Sigmoid colon (tissue), 6 donors: ENCODE measurements at regions not wholly inside any gene's neighbourhood (a gene's known extent, or its start where the extent isn't known, plus 50 kb on each side); places are given as distances from the start of the nearest gene placed in this dataset.

Experiments used
- DNase-seq: peaks from one replicate; pipeline ENCODE4 v3.0.0-alpha.2; 2019
- H3K27ac ChIP-seq, 4 donors: fragments of 200-600 bp; sonication (generic); one replicate each; pipeline ENCODE4 v1.5.1; 2016 to 2019; ENCODE audit warnings: mild to moderate bottlenecking in 1 of 4
- H3K27me3 ChIP-seq, 3 donors: fragments of 200-600 bp; sonication (generic); one replicate each; pipeline ENCODE4 v1.5.1; 2019; ENCODE audit warnings: mild to moderate bottlenecking in 1 of 3
- H3K36me3 ChIP-seq, 4 donors: fragments of 200-600 bp; sonication (generic); one replicate each; pipeline ENCODE4 v1.5.1; 2016 to 2019
- H3K4me1 ChIP-seq, 4 donors: fragments of 200-600 bp; sonication (generic); one replicate each; pipeline ENCODE4 v1.5.1; 2017 to 2019
- H3K4me3 ChIP-seq, 4 donors: fragments of 200-600 bp; sonication (generic); one replicate each; pipeline ENCODE4 v1.5.1; 2017 to 2019; ENCODE audit warnings: mild to moderate bottlenecking in 2 of 4, moderate library complexity in 1 of 4
- H3K9me3 ChIP-seq, 4 donors: fragments of 200-600 bp in 3 of 4; sonication (generic) in 3 of 4; one replicate each; pipeline versions ENCODE4 v1.5.1 to v1.6.1; 2013 to 2019
- EP300 ChIP-seq, 4 donors: sonication (generic); formaldehyde crosslinking; IDR thresholded peaks; one replicate each; pipeline ENCODE4 v1.6.1; 2017; ENCODE audit warnings: antibody characterized with exemption in 4 of 4
- POLR2A ChIP-seq, 2 donors: fragments of 450-650 bp; IDR thresholded peaks; one replicate each; pipeline ENCODE4 v1.6.1; 2016; ENCODE audit warnings: antibody characterized with exemption in 2 of 2, mild to moderate bottlenecking in 2 of 2, moderate library complexity in 2 of 2
- POLR2AphosphoS5 ChIP-seq, 4 donors: sonication (generic); formaldehyde crosslinking; IDR thresholded peaks; one replicate each; pipeline ENCODE4 v1.6.1; 2017; ENCODE audit warnings: antibody characterized with exemption in 4 of 4
- WGBS, 2 donors: extraction: QIAGEN DNeasy Blood & Tissue Kit; methylation state at CpG; one replicate each; pipeline ENCODE4 v1.1.7; 2013; 5-methylcytosine and 5-hydroxymethylcytosine counted together
- intact Hi-C: fragments of 100-400 bp; cut with DNase I; formaldehyde crosslinking; loops from one replicate; pipeline ENCODE4 v1.15.1; 2023
- TF ChIP-seq, protein P1 (sequence below), 4 experiments: fragments of 450-650 bp in 3 of 4; fragments of 200-600 bp in 1 of 4; IDR thresholded peaks; one replicate each; pipeline ENCODE4 v1.5.1; 2016 to 2019; ENCODE audit warnings: antibody characterized with exemption in 4 of 4, mild to moderate bottlenecking in 3 of 4, moderate library complexity in 2 of 4
- donor health status: healthy with polysubstance abuse.
- donor health status: healthy.

DNA sequence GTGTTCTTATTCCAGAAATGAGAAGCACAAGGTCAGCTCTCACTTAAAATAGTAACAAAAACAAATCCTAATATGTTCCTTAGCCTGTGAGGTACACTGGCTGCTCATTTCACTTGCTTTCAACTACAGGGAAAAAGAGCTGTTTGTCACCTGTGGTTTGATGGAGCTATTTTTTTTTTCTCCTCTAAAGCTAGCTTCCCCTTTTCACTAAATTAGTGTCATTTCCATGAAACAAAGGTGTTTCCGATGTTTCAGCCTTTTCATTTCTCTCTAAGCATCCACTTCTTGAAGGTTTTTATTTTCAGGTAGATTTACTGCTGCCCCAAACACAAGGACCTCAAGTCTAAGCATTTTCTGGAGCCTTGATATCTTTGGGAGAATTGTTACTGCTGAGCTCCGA lies 148.6 kb downstream of the RBMX2 start:
- Histone ChIP-seq H3K9me3 (no peaks in the 10 kb centered on the region), H3K4me3 (no peak overlapping the region), H3K4me1 (peaks cover 0 to 5% (median 0%) of the 10 kb centered on the region in 4 donors), H3K27me3 (no peaks in the 10 kb centered on the region), H3K36me3 (no peaks in the 10 kb centered on the region), H3K27ac (peak overlapping the region in 1 of 4 donors; percentile 28)
- intact Hi-C loops = no loop called here
- TF ChIP-seq, protein P1, sequence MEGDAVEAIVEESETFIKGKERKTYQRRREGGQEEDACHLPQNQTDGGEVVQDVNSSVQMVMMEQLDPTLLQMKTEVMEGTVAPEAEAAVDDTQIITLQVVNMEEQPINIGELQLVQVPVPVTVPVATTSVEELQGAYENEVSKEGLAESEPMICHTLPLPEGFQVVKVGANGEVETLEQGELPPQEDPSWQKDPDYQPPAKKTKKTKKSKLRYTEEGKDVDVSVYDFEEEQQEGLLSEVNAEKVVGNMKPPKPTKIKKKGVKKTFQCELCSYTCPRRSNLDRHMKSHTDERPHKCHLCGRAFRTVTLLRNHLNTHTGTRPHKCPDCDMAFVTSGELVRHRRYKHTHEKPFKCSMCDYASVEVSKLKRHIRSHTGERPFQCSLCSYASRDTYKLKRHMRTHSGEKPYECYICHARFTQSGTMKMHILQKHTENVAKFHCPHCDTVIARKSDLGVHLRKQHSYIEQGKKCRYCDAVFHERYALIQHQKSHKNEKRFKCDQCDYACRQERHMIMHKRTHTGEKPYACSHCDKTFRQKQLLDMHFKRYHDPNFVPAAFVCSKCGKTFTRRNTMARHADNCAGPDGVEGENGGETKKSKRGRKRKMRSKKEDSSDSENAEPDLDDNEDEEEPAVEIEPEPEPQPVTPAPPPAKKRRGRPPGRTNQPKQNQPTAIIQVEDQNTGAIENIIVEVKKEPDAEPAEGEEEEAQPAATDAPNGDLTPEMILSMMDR (IDR thresholded peaks at IDR 0.05) = no peak
- TF ChIP-seq EP300 (IDR thresholded peaks at IDR 0.05) (no peak), POLR2A (IDR thresholded peaks at IDR 0.05) (no peak), POLR2AphosphoS5 (IDR thresholded peaks at IDR 0.05) (no peak)
- 49 to 84% methylated on average over 2 of the region's 2 CpGs for WGBS, 2 donors
- no peak for DNase-seq

DNA sequence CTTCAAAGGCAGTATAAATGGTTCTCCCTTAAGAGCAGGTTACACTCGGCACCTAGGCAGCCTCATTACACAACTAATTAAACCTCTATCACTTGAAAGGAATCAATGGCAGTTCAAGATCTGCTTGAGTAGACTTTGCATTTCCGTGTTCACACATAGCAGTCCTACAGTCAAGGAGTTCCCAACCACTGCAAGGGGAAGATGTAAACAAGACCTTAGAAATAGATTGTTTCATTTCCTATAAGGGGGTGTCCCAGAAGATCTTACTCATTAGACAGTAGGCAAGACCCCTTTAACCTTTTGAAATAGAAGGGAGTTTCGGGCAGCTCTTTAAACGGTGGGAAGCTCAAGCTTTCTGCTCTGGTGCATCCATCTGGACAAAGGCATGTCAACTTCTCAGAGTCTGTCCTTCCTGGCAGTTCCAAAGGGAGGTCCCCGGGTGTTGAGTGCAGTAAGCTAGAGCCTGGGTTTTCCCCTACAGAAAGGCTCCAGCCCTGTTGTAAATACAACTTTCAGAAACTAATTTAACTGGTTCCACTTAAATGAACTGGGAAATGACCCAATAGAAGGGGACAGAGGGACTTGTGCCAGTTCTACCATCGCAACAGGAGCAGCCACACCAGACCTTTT lies 150.8 kb downstream of the RBMX2 start:
- intact Hi-C loops = no loop called here
- no peak overlapping the region for H3K27ac ChIP-seq
- peaks cover 0 to 5% (median 0%) of the 10 kb centered on the region in 4 donors for H3K4me1 ChIP-seq
- no peaks in the 10 kb centered on the region for H3K9me3 ChIP-seq
- no peak for DNase-seq
- H3K4me3 ChIP-seq = no peak overlapping the region
- H3K36me3 ChIP-seq = no peaks in the 10 kb centered on the region
- no peaks in the 10 kb centered on the region for H3K27me3 ChIP-seq
- TF ChIP-seq, protein P1 (IDR thresholded peaks at IDR 0.05) = no peak
- TF ChIP-seq POLR2AphosphoS5 (IDR thresholded peaks at IDR 0.05) = no peak
- no peak for TF ChIP-seq EP300 (IDR thresholded peaks at IDR 0.05)
- TF ChIP-seq POLR2A (IDR thresholded peaks at IDR 0.05) = no peak
- WGBS, 2 donors = 75 to 82% methylated on average over 6 of the region's 6 CpGs

DNA sequence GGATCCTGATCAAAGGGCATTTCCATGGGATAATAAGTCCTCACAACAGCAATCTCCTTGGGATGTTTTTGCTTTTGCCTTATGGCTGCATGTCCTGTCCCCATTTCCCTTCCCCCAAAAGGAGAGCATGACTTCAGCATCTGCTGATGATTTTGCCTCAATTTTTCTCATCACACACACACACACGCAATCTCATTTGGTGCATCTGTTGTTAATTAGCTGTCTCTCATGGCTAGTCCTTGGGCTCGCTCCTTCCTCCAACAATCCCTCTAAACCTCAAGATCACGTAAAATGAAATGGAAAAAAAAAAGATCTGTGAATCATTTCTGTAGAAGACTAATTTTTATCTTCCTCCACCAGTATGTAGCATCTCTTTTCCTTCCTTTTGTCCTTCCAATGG lies 153.6 kb downstream of the RBMX2 start:
- intact Hi-C loops = no loop called here
- no peak for DNase-seq
- WGBS, 2 donors = 82 to 84% methylated on average over 3 of the region's 3 CpGs
- no peaks in the 10 kb centered on the region for H3K27me3 ChIP-seq
- H3K36me3 ChIP-seq = no peaks in the 10 kb centered on the region
- no peak overlapping the region for H3K27ac ChIP-seq
- TF ChIP-seq POLR2A (IDR thresholded peaks at IDR 0.05) = no peak
- TF ChIP-seq, protein P1 (IDR thresholded peaks at IDR 0.05) = no peak
- no peak for TF ChIP-seq EP300 (IDR thresholded peaks at IDR 0.05)
- no peak for TF ChIP-seq POLR2AphosphoS5 (IDR thresholded peaks at IDR 0.05)
- H3K4me1 ChIP-seq = no peaks in the 10 kb centered on the region
- H3K4me3 ChIP-seq = no peak overlapping the region
- H3K9me3 ChIP-seq = no peaks in the 10 kb centered on the region

GRCh38 chrX:130555757-130556156 lies 154.0 kb downstream of the RBMX2 start:
- H3K4me1 ChIP-seq = no peaks in the 10 kb centered on the region
- intact Hi-C loops = no loop called here
- H3K4me3 ChIP-seq = no peak overlapping the region
- 63 to 71% methylated on average over 3 of the region's 3 CpGs for WGBS, 2 donors
- no peaks in the 10 kb centered on the region for H3K36me3 ChIP-seq
- DNase-seq = no peak
- no peak overlapping the region for H3K27ac ChIP-seq
- no peaks in the 10 kb centered on the region for H3K27me3 ChIP-seq
- no peaks in the 10 kb centered on the region for H3K9me3 ChIP-seq
- TF ChIP-seq EP300 (IDR thresholded peaks at IDR 0.05) = no peak
- TF ChIP-seq POLR2AphosphoS5 (IDR thresholded peaks at IDR 0.05) = no peak
- TF ChIP-seq, protein P1 (IDR thresholded peaks at IDR 0.05) = no peak
- TF ChIP-seq POLR2A (IDR thresholded peaks at IDR 0.05) = no peak

DNA sequence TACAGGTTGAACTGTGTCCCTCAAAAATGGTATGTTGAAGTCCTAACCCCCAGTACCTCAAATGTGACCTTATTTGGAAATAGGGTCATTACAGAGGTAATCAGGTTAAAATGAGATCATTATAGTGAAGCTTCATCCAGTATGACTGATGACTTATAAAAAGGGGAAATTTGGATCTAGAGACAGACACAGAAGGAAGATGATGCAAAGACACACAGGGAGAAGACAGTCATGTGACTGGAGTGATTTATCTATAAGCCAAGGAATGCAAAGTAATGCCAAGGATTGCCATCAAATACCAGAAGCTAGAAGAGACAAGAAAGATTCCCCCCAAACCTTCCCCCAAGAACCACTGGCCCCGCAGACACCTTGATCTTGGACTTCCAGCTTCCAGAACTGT lies 155.2 kb downstream of the RBMX2 start:
- WGBS, 2 donors = 95 to 100% methylated on average over 1 of the region's 1 CpG
- Histone ChIP-seq H3K9me3 (no peaks in the 10 kb centered on the region), H3K27me3 (no peaks in the 10 kb centered on the region), H3K4me1 (no peaks in the 10 kb centered on the region), H3K27ac (no peak overlapping the region), H3K36me3 (no peaks in the 10 kb centered on the region), H3K4me3 (no peak overlapping the region)
- TF ChIP-seq POLR2A (IDR thresholded peaks at IDR 0.05) = no peak
- no peak for TF ChIP-seq EP300 (IDR thresholded peaks at IDR 0.05)
- TF ChIP-seq, protein P1 (IDR thresholded peaks at IDR 0.05) = no peak
- TF ChIP-seq POLR2AphosphoS5 (IDR thresholded peaks at IDR 0.05) = no peak
- intact Hi-C loops = no loop called here
- no peak for DNase-seq
